ENCODE measurements at regions not wholly inside any gene's neighbourhood (a gene's known extent, or its start where the extent isn't known, plus 50 kb on each side); places are given as distances from the start of the nearest gene placed in this dataset.

DNA sequence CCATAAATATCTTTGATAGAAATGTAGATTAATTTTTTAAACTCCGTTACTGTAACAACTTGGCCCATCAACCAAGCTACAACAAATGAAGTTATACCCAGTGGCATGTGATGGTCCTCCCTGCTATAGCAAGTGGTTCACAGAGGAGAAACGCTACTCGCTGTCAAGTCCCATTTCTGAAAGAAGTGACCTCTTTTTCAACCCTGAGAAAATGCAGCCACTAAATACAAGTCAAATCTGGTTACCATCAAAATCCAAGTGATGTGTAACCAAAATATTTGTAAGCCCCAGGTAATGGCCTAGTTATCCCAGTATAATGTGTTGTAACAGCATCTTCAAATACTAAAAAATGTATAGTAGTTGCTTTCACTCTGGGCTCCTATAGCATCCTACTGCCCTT is 151.8 kb downstream of the MIS18A start:
- no peaks in the 10 kb centered on the region for H3K27me3 ChIP-seq

DNA sequence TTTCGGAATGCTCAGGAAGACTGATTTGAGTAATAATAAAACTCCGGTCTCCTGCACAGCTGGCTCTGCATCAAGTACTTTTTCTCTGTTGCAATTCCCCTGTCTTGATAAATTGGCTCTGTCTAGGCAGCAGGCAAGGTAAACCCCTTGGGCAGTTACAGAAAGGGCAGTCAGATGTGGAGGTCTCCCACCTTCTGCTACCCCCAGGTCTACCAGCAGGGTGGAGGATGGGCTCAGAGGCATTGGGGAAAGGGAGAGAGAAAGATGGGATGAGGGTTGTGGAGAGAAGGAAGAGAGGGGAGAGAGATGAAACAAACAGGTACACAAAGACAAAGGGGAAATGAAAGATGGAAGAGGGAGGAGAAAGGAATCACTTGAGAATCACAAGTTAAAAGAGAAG is 156.8 kb downstream of the MIS18A start:
- Histone ChIP-seq H3K9me3 (peaks cover 5% of the 10 kb centered on the region; the same call in 1 of the 2 replicates), H3K4me2 (peak overlapping the region; percentile 4; the same call in 1 of the 2 replicates), H3K27ac (no peak overlapping the region), H3K4me1 (peaks cover 6% of the 10 kb centered on the region; the same call in 1 of the 2 replicates), H3K4me3 (no peak overlapping the region), H3K9ac (no peak overlapping the region), H3K27me3 (no peaks in the 10 kb centered on the region), H4K20me1 (no peaks in the 10 kb centered on the region), H3K36me3 (no peaks in the 10 kb centered on the region)
- TF ChIP-seq Cebpa-rat (IDR thresholded peaks at IDR 0.05) = no peak

More for the DNA sequence above, 151.8 kb downstream of the MIS18A start:
- Histone ChIP-seq H3K4me3 (no peak overlapping the region), H3K9ac (no peak overlapping the region), H3K9me3 (peaks cover 5% of the 10 kb centered on the region; the same call in 1 of the 2 replicates), H4K20me1 (no peaks in the 10 kb centered on the region), H3K36me3 (no peaks in the 10 kb centered on the region), H3K27ac (no peak overlapping the region), H3K4me1 (peaks cover 5% of the 10 kb centered on the region; the same call in 1 of the 2 replicates), H3K4me2 (no peak overlapping the region)
- no peak for TF ChIP-seq Cebpa-rat (IDR thresholded peaks at IDR 0.05)

DNA sequence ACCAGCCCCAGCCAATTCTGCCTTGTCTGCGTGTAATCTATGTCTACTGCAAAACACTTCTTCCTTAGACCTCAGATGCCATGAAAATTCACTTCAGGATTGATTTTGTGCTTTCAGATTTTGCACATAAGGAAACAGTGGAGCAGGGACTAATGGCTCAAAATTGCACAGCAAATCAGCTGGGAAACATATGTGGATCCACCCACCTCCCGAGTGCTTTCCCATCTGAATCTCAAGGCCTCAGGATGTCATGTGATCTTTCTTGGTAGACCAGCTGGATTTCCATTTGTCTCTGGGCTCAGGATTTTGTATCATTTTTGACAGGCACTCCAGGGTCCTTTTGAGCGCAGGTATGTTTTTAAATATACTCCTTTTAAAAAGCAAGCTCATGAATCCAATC is 158.6 kb downstream of the MIS18A start:
- H3K9me3 ChIP-seq = peaks cover 5% of the 10 kb centered on the region; the same call in 1 of the 2 replicates
- H3K36me3 ChIP-seq = no peaks in the 10 kb centered on the region
- no peak overlapping the region for H3K4me3 ChIP-seq
- H4K20me1 ChIP-seq = no peaks in the 10 kb centered on the region
- TF ChIP-seq Cebpa-rat (IDR thresholded peaks at IDR 0.05) = no peak
- H3K9ac ChIP-seq = no peak overlapping the region
- H3K4me1 ChIP-seq = peaks cover 6% of the 10 kb centered on the region; the same call in 1 of the 2 replicates
- H3K27me3 ChIP-seq = no peaks in the 10 kb centered on the region
- no peak overlapping the region for H3K27ac ChIP-seq
- no peak overlapping the region for H3K4me2 ChIP-seq

DNA sequence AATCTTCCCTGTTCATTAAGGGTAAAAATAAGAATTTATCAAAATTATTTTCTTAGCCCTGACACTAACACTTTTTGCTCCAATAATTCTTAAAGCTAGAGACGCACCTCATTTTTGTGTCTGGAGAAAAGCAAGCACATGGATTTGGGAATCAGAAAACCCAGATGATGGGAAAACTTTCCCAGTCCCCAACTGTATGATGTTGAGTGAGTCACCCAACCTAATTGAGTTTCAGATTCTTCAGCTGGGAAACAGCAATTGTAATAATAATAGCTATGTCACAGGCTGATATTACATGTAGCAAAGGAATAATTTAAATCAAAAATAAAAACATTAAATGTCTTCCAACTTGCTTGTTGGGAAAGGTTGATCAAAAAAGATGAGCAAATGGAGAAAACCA is 159.0 kb downstream of the MIS18A start:
- Histone ChIP-seq H3K9ac (no peak overlapping the region), H3K4me2 (no peak overlapping the region), H3K4me3 (no peak overlapping the region), H3K27ac (no peak overlapping the region), H3K4me1 (peaks cover 6% of the 10 kb centered on the region; the same call in 1 of the 2 replicates), H4K20me1 (no peaks in the 10 kb centered on the region), H3K9me3 (peaks cover 5% of the 10 kb centered on the region; the same call in 1 of the 2 replicates), H3K36me3 (no peaks in the 10 kb centered on the region), H3K27me3 (no peaks in the 10 kb centered on the region)
- TF ChIP-seq Cebpa-rat (IDR thresholded peaks at IDR 0.05) = no peak

DNA sequence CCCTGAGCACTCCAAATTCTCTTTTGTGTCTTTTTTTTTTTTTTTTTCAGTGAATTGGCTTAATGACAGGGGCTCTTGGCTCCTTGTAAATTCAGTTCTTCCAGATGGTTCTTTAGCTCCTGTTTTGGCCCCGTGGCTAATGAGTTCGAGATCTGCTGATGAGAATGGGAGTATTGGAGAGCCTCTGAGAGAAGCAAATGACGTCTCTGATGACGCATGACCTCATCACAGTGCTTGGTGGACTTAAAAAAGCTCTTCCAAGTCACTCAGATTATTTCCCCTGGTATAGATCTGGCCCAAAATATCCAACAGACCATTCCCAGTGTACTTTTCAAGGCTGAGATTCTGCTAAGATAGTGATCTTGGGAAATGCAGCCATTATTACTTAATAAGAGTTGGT is 159.5 kb downstream of the MIS18A start:
- Histone ChIP-seq H3K27ac (no peak overlapping the region), H3K9me3 (peaks cover 5% of the 10 kb centered on the region; the same call in 1 of the 2 replicates), H3K36me3 (no peaks in the 10 kb centered on the region), H3K4me1 (peaks cover 6% of the 10 kb centered on the region; the same call in 1 of the 2 replicates), H3K9ac (no peak overlapping the region), H3K4me3 (no peak overlapping the region), H3K27me3 (no peaks in the 10 kb centered on the region), H4K20me1 (no peaks in the 10 kb centered on the region), H3K4me2 (no peak overlapping the region)
- TF ChIP-seq Cebpa-rat (IDR thresholded peaks at IDR 0.05) = no peak

DNA sequence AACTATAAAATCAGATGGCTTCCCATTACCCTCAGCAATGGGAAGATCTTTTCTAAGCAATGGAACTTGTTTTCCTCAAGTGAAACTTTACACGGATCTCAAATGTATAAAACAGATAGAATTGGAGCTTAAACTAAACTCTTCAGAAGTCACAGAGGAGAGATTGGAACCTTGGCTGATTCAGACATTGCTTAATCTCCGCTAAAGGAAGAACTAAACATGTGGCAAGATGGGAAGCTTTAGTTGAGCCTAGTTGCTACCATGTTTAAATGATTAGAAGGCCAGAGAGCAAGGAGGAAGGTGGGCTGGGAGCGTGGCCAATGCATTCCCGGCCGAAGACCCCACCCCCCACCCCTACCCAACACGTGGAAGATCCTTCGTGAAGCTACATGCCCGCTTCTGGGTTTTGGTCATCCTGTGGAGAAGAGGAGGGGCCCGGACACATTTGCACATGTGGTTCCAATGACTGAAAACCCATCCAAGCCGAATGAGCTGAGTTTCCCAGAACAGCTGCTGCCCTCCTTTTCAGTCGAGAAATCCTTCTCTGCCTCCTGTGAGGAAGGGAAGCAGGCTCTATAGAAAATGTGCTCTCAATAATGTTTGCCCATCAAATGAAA is 164.3 kb downstream of the MIS18A start:
- no peak overlapping the region for H3K4me2 ChIP-seq
- H3K27ac ChIP-seq = no peak overlapping the region
- H3K4me3 ChIP-seq = no peak overlapping the region
- H3K4me1 ChIP-seq = no peaks in the 10 kb centered on the region
- H3K9me3 ChIP-seq = no peaks in the 10 kb centered on the region
- no peak overlapping the region for H3K9ac ChIP-seq
- no peaks in the 10 kb centered on the region for H3K36me3 ChIP-seq
- H4K20me1 ChIP-seq = no peaks in the 10 kb centered on the region
- TF ChIP-seq Cebpa-rat (IDR thresholded peaks at IDR 0.05) = no peak
- no peaks in the 10 kb centered on the region for H3K27me3 ChIP-seq

DNA sequence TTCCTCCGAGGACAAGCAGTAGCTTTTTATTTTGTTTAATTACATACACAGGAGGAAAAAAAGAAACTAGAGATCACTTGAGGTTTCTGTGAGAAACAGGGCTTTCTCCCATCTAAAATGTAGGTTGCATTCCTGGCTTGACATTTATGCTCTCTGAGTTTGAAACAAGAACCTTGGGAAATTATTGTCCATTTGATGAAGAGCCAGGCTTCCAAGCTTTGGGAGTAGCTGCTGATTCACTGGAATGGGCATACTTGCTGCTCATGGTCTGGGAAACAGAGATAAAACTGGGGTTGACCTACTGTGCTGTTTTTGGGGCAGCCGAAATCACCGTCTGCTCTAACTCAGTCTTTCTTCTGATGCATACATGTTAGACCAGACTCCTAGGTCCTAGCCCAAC is 165.4 kb downstream of the MIS18A start:
- Histone ChIP-seq H3K9me3 (no peaks in the 10 kb centered on the region), H4K20me1 (no peaks in the 10 kb centered on the region), H3K36me3 (no peaks in the 10 kb centered on the region), H3K27me3 (no peaks in the 10 kb centered on the region), H3K27ac (no peak overlapping the region), H3K4me1 (no peaks in the 10 kb centered on the region), H3K9ac (no peak overlapping the region), H3K4me3 (no peak overlapping the region), H3K4me2 (no peak overlapping the region)
- TF ChIP-seq Cebpa-rat (IDR thresholded peaks at IDR 0.05) = no peak

DNA sequence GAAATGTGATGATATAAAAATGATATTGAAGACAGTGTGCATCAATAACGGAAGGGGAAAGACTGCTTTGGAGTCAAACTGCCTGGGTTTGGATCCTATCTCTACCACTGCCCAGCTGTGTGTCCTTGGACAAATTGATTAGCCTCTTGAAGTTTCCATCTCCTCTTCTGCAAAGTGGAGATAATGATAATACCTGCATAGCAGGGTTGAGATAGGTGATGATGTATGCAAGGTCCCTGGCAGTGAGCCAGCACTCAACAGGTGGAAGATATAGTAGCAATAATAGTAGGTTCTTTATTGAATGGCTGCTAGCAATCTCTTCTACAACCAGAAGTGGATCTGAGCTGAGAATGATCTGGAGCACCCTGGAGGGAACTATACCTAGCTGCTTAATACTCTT is 166.7 kb downstream of the MIS18A start:
- no peak overlapping the region for H3K9ac ChIP-seq
- TF ChIP-seq Cebpa-rat (IDR thresholded peaks at IDR 0.05) = no peak
- no peaks in the 10 kb centered on the region for H3K9me3 ChIP-seq
- no peaks in the 10 kb centered on the region for H4K20me1 ChIP-seq
- H3K27me3 ChIP-seq = no peaks in the 10 kb centered on the region
- no peaks in the 10 kb centered on the region for H3K4me1 ChIP-seq
- H3K4me3 ChIP-seq = no peak overlapping the region
- no peak overlapping the region for H3K27ac ChIP-seq
- no peaks in the 10 kb centered on the region for H3K36me3 ChIP-seq
- no peak overlapping the region for H3K4me2 ChIP-seq

DNA sequence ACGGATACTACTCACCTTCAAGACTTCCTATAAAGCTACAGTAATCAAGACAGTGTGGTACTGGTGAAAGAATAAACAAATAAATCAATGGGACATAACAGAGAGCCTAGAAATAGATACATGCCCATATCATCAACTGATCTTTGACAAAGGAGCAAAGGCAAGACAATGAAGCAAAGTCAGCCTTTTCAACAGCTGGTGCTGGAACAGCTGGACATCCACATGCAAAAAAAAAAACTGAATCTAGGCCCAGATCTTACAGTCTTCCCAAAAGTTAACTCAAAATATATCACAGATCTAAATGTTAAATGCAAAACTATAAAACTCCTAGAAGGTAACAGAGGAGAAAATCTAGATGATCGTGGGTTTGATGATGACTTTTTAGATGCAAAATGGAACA is 170.3 kb downstream of the MIS18A start:
- Histone ChIP-seq H3K9ac (no peak overlapping the region), H3K9me3 (peaks cover 21% of the 10 kb centered on the region), H3K4me1 (no peaks in the 10 kb centered on the region), H3K27me3 (no peaks in the 10 kb centered on the region), H3K27ac (no peak overlapping the region), H3K4me3 (no peak overlapping the region), H3K4me2 (no peak overlapping the region), H3K36me3 (no peaks in the 10 kb centered on the region), H4K20me1 (no peaks in the 10 kb centered on the region)
- no peak for TF ChIP-seq Cebpa-rat (IDR thresholded peaks at IDR 0.05)

DNA sequence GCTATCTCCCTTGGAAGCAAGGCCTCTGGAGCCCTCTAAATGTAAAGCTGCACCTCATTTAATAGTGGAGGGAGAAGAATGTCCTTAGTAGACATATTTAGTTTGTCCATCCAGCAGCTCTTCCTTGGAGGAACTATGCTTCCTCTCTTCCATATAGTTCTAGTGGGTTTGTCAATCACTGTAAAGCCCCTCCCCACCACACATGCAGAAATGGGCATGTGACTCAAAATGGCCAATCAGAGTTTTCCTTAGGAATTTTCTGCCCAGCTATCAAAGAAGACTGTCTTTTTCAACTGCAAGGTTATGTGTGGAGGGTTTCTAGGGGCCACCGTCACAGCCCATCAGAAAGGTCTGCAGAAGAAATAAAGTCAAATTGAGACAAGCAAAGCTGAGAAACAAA is 175.5 kb downstream of the MIS18A start:
- Histone ChIP-seq H4K20me1 (no peaks in the 10 kb centered on the region), H3K9ac (no peak overlapping the region), H3K4me2 (no peak overlapping the region), H3K36me3 (no peaks in the 10 kb centered on the region), H3K27me3 (no peaks in the 10 kb centered on the region), H3K9me3 (peaks cover 21% of the 10 kb centered on the region), H3K4me3 (no peak overlapping the region), H3K4me1 (no peaks in the 10 kb centered on the region), H3K27ac (no peak overlapping the region)
- no peak for TF ChIP-seq Cebpa-rat (IDR thresholded peaks at IDR 0.05)
